GM18861 (cell line): ENCODE measurements at regions not wholly inside any gene's neighbourhood (a gene's known extent, or its start where the extent isn't known, plus 50 kb on each side); places are given as distances from the start of the nearest gene placed in this dataset.
A peak's percentile ranks its signal among the peaks of the same experiment; 100 is the strongest.

Experiments
- ATAC-seq: cut with Tn5 transposase; IDR thresholded peaks from one replicate; pipeline ENCODE4 v1.9.1; 2021; ENCODE audit not compliant: unreplicated experiment

- no peak for ATAC-seq
These were observed 267.6 kb upstream of the MDFIC2 start for GRCh38 chr3:70580021-70580420.

GRCh38 chr3:70571696-70572095 lies 259.3 kb upstream of the MDFIC2 start:
- no peak for ATAC-seq

- no peak for ATAC-seq
These were observed 258.1 kb upstream of the MDFIC2 start for GRCh38 chr3:70570584-70570983.

GRCh38 chr3:70568626-70569025 lies 256.2 kb upstream of the MDFIC2 start:
- no peak for ATAC-seq

GRCh38 chr3:70565861-70566260 lies 253.4 kb upstream of the MDFIC2 start:
- ATAC-seq = no peak

- no peak for ATAC-seq
These were observed 252.1 kb upstream of the MDFIC2 start for GRCh38 chr3:70564552-70564951.

GRCh38 chr3:70561796-70562195 lies 249.4 kb upstream of the MDFIC2 start:
- no peak for ATAC-seq

- ATAC-seq = no peak
These were observed 246.5 kb upstream of the MDFIC2 start for GRCh38 chr3:70558956-70559355.

- ATAC-seq = no peak
These were observed 245.5 kb upstream of the MDFIC2 start for GRCh38 chr3:70557976-70558375.

- ATAC-seq = no peak
These were observed 243.6 kb upstream of the MDFIC2 start for GRCh38 chr3:70556056-70556455.

GRCh38 chr3:70554170-70554569 lies 241.7 kb upstream of the MDFIC2 start:
- no peak for ATAC-seq

- peak; percentile 73 for ATAC-seq
These were observed 238.4 kb upstream of the MDFIC2 start for GRCh38 chr3:70550723-70551319.

- no peak for ATAC-seq
These were observed 234.2 kb upstream of the MDFIC2 start for GRCh38 chr3:70546679-70547078.

- no peak for ATAC-seq
These were observed 231.1 kb upstream of the MDFIC2 start for GRCh38 chr3:70543493-70543892.

- no peak for ATAC-seq
These were observed 227.5 kb upstream of the MDFIC2 start for GRCh38 chr3:70539908-70540307.

- no peak for ATAC-seq
These were observed 220.4 kb upstream of the MDFIC2 start for GRCh38 chr3:70532806-70533205.

- no peak for ATAC-seq
These were observed 219.5 kb upstream of the MDFIC2 start for GRCh38 chr3:70531838-70532489.

- no peak for ATAC-seq
These were observed 218.7 kb upstream of the MDFIC2 start for GRCh38 chr3:70531063-70531657.

GRCh38 chr3:70530626-70531025 lies 218.2 kb upstream of the MDFIC2 start:
- no peak for ATAC-seq

- ATAC-seq = no peak
These were observed 214.6 kb upstream of the MDFIC2 start for GRCh38 chr3:70527026-70527425.

- no peak for ATAC-seq
These were observed 207.6 kb upstream of the MDFIC2 start for GRCh38 chr3:70519913-70520659.

GRCh38 chr3:70519026-70519425 lies 206.6 kb upstream of the MDFIC2 start:
- no peak for ATAC-seq
